ENCODE measurements at regions not wholly inside any gene's neighbourhood (a gene's known extent, or its start where the extent isn't known, plus 50 kb on each side); places are given as distances from the start of the nearest gene placed in this dataset.
"Not testable (repeated sequence)": the region's sequence is repeated elsewhere in the genome, so short reads cannot be mapped to it uniquely, and the experiment has no call there.

- not testable (repeated sequence) for TF ChIP-seq EZH2 (IDR thresholded peaks at IDR 0.05; ENCODE audit: borderline replicate concordance); CTCF (IDR thresholded peaks at IDR 0.05; ENCODE audit: poor library complexity)
Measured at GRCh38 chr11:49277951-49278350, 69.5 kb upstream of the FOLH1 start.
